Gastrocnemius medialis (tissue), 4 donors: ENCODE measurements at regions not wholly inside any gene's neighbourhood (a gene's known extent, or its start where the extent isn't known, plus 50 kb on each side); places are given as distances from the start of the nearest gene placed in this dataset.
"Not testable (repeated sequence)": the region's sequence is repeated elsewhere in the genome, so short reads cannot be mapped to it uniquely, and the experiment has no call there.

Source experiments
- ATAC-seq, 2 donors: fragments of 150-250 bp; one replicate each; pipeline ENCODE4 v1.9.1; 2016
- DNase-seq, 2 donors: peaks; one replicate each; pipeline ENCODE4 v3.0.0-alpha.2; 2019
- H3K27ac ChIP-seq, 4 donors: fragments of 200-600 bp; sonication (generic); 1 replicate in 1 of 4; 2 replicates in 3 of 4; pipeline ENCODE4 v1.5.1; 2016 to 2018; ENCODE audit warnings: mild to moderate bottlenecking in 2 of 4, moderate library complexity in 1 of 4
- H3K27me3 ChIP-seq, 3 donors: fragments of 200-600 bp; sonication (generic) in 2 of 3; 1 replicate in 1 of 3; 2 replicates in 2 of 3; pipeline versions ENCODE4 v1.5.1 to v1.6.0; 2016 to 2019; ENCODE audit warnings: mild to moderate bottlenecking in 1 of 3, moderate library complexity in 1 of 3
- H3K36me3 ChIP-seq, 2 donors: fragments of 200-600 bp; sonication (generic) in 1 of 2; one replicate each; pipeline ENCODE4 v1.5.1; 2017 to 2018
- H3K4me1 ChIP-seq, 2 donors: fragments of 200-600 bp; sonication (generic) in 1 of 2; one replicate each; pipeline ENCODE4 v1.5.1; 2016 to 2017; ENCODE audit warnings: mild to moderate bottlenecking in 2 of 2
- H3K4me3 ChIP-seq, 4 donors: fragments of 200-600 bp; sonication (generic) in 3 of 4; 1 replicate in 1 of 4; 2 replicates in 3 of 4; pipeline ENCODE4 v1.5.1; 2016 to 2019; ENCODE audit warnings: mild to moderate bottlenecking in 2 of 4
- H3K9me3 ChIP-seq, 3 donors: fragments of 200-600 bp; sonication (generic) in 2 of 3; 1 replicate in 1 of 3; 2 replicates in 2 of 3; pipeline ENCODE4 v1.5.1; 2016 to 2019
- POLR2A ChIP-seq, 2 donors: fragments of 450-650 bp; IDR thresholded peaks; one replicate each; pipeline ENCODE4 v1.6.1; 2017; ENCODE audit warnings: antibody characterized with exemption in 2 of 2, mild to moderate bottlenecking in 2 of 2, moderate library complexity in 2 of 2
- in situ Hi-C, 4 donors: fragments of 200-750 bp; cut with MboI; loops; one replicate each; pipeline versions ENCODE4 v1.15.0 to v1.8.0; 2017; ENCODE audit warnings: low sequenced_read_pairs in 4 of 4
- intact Hi-C: fragments of 100-400 bp; cut with DNase I; formaldehyde crosslinking; loops from one replicate; pipeline ENCODE4 v1.15.1; 2023; ENCODE audit warnings: low total_unique reads
- TF ChIP-seq, protein P1 (sequence below), 5 experiments: fragments of 450-650 bp in 3 of 5; fragments of 200-600 bp in 2 of 5; sonication (generic) in 2 of 5; IDR thresholded peaks in 4 of 5; conservative IDR thresholded peaks in 1 of 5; 1 replicate in 4 of 5; 2 replicates in 1 of 5; pipeline ENCODE4 v1.5.1; 2016 to 2019; ENCODE audit warnings: antibody characterized with exemption in 5 of 5, mild to moderate bottlenecking in 3 of 5, moderate library complexity in 3 of 5

DNA sequence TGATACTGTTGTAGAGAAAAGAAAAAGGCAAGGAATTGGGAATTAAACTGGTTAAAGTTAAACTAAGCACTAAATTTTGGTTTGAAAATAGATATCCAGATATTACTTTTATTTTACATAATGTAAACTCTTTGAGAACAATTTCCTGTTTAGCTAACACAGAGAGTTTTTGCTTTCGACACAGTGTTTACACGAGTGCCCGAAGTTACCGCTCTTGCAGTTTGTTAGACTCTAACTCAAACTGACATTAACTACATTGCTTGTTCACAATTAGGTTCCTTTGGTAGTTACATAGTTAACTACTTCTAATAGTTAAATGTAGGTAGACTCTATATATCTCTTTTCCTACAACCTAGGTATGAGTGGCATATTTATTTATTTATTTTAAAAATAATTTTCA lies 117.1 kb upstream of the CHD1 start:
- no peak for TF ChIP-seq POLR2A (IDR thresholded peaks at IDR 0.05)
- TF ChIP-seq, protein P1, sequence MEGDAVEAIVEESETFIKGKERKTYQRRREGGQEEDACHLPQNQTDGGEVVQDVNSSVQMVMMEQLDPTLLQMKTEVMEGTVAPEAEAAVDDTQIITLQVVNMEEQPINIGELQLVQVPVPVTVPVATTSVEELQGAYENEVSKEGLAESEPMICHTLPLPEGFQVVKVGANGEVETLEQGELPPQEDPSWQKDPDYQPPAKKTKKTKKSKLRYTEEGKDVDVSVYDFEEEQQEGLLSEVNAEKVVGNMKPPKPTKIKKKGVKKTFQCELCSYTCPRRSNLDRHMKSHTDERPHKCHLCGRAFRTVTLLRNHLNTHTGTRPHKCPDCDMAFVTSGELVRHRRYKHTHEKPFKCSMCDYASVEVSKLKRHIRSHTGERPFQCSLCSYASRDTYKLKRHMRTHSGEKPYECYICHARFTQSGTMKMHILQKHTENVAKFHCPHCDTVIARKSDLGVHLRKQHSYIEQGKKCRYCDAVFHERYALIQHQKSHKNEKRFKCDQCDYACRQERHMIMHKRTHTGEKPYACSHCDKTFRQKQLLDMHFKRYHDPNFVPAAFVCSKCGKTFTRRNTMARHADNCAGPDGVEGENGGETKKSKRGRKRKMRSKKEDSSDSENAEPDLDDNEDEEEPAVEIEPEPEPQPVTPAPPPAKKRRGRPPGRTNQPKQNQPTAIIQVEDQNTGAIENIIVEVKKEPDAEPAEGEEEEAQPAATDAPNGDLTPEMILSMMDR (IDR thresholded peaks at IDR 0.05 in 4 of 5, conservative IDR thresholded peaks at IDR 0.05 in 1 of 5) = no peak
- no peaks in the 10 kb centered on the region for H3K36me3 ChIP-seq
- H3K4me3 ChIP-seq = no peak overlapping the region
- in situ Hi-C loops = no loop called here
- ATAC-seq = no peak
- H3K9me3 ChIP-seq = no peaks in the 10 kb centered on the region
- H3K27me3 ChIP-seq = no peaks in the 10 kb centered on the region
- intact Hi-C loops = no loop called here
- H3K27ac ChIP-seq = no peak overlapping the region
- no peaks in the 10 kb centered on the region for H3K4me1 ChIP-seq
- DNase-seq = no peak

DNA sequence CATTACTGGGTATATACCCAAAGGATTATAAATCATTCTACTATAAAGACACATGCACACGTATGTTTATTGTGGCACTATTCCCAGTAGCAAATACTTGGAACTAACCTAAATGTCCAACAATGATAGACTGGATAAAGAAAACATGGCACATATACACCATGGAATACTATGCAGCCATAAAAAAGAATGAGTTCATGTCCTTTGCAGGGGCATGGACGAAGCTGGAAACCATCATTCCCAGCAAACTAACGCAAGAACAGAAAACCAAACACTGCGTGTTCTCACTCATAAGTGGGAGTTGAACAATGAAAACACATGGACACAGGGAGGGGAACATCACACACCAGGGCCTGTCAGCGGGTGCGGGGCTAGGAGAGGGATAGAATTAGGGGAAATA lies 114.5 kb upstream of the CHD1 start:
- in situ Hi-C loops = not testable (repeated sequence)

DNA sequence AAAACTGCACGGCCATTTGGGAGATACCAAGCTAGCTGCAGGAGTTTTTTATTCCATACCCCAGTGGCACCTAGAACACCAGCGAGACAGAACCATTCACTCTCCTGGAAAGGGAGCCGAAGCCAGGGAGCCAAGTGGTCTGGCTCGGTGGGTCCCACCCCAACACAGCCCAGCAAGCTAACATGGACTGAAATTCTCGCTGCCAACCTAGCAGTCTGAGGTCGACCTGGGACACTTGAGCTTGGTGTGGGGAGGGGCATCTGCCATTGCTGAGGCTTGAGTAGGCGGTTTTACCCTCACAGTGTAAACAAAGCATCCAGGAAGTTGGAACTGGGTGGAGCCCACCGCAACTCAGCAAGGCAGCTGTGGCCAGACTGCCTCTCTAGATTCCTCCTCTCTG lies 108.9 kb upstream of the CHD1 start:
- H3K4me3 ChIP-seq = no peak overlapping the region
- no peak overlapping the region for H3K27ac ChIP-seq
- H3K9me3 ChIP-seq = no peaks in the 10 kb centered on the region
- ATAC-seq (no peak), DNase-seq (no peak)
- intact Hi-C loops (no loop called here), in situ Hi-C loops (loop anchor here in 1 of 4 donors (10.0 kb wide), 1 partner anchor 263 kb away; the partner anchor contains the start of gene RGMB)
- TF ChIP-seq, protein P1 (IDR thresholded peaks at IDR 0.05 in 4 of 5, conservative IDR thresholded peaks at IDR 0.05 in 1 of 5) = no peak
- TF ChIP-seq POLR2A (IDR thresholded peaks at IDR 0.05) = no peak
- no peaks in the 10 kb centered on the region for H3K36me3 ChIP-seq
- no peaks in the 10 kb centered on the region for H3K27me3 ChIP-seq
- H3K4me1 ChIP-seq = peaks cover 0 to 2% of the 10 kb centered on the region in 2 donors

More for the DNA sequence above, 114.5 kb upstream of the CHD1 start:
- ATAC-seq, H3K9me3 ChIP-seq, intact Hi-C loops, H3K4me3 ChIP-seq, H3K4me1 ChIP-seq, H3K36me3 ChIP-seq, H3K27ac ChIP-seq, H3K27me3 ChIP-seq, DNase-seq: not testable (repeated sequence)

DNA sequence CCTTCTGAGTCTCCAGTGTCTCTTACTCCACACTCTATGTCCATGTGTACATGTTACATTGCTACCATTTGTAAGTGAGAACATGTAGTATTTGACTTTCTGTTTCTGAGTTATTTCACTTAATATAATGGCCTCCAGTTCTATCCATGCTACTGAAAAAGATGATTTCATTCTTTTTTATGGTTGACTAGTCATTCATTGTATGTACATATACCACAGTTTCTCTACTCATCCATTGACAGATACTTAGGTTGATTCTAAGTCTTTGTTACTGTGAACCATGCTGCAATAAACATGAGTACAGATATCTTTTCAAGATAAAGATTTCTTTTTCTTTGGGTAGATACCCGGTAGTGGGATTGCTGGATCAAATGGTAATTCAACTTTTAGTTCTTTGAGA lies 107.1 kb upstream of the CHD1 start:
- no peak for DNase-seq
- no peak overlapping the region for H3K27ac ChIP-seq
- TF ChIP-seq, protein P1 (IDR thresholded peaks at IDR 0.05 in 4 of 5, conservative IDR thresholded peaks at IDR 0.05 in 1 of 5) = no peak
- TF ChIP-seq POLR2A (IDR thresholded peaks at IDR 0.05) = no peak
- no peaks in the 10 kb centered on the region for H3K36me3 ChIP-seq
- intact Hi-C loops (no loop called here), in situ Hi-C loops (loop anchor here in 1 of 4 donors (10.0 kb wide), 1 partner anchor 261 kb away; the partner anchor contains the start of gene RGMB)
- ATAC-seq = no peak
- H3K27me3 ChIP-seq = no peaks in the 10 kb centered on the region
- H3K4me1 ChIP-seq = peaks cover 0 to 4% of the 10 kb centered on the region in 2 donors
- H3K4me3 ChIP-seq = no peak overlapping the region
- no peaks in the 10 kb centered on the region for H3K9me3 ChIP-seq

DNA sequence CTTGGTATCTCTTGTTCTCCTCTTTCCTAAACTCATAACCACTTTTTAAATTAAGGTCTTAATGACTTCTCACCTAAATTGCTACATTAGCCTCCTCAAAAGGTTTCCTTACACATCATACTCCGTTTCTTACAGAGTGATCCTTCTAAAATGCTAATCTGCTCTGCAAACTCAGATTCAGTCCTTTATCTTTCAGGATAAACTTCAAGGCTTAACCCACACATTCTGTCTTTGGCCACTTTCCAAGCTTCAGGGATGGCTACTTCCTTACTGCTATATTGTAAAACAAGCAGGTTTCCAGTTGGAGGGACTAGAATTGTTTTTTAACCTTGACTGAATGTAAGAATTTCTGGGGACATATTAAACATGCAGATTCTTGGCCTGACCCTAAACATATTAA lies 105.5 kb upstream of the CHD1 start:
- intact Hi-C loops (no loop called here), in situ Hi-C loops (loop anchor here in 2 of 4 donors (5.0 to 10.0 kb wide), 2 partner anchors 127 to 260 kb away; partner anchors contain the start of gene RGMB (in 1 of the 2))
- Histone ChIP-seq H3K27ac (no peak overlapping the region), H3K27me3 (no peaks in the 10 kb centered on the region), H3K4me3 (no peak overlapping the region), H3K4me1 (peaks cover 0 to 4% of the 10 kb centered on the region in 2 donors), H3K36me3 (no peaks in the 10 kb centered on the region), H3K9me3 (no peaks in the 10 kb centered on the region)
- ATAC-seq (no peak), DNase-seq (no peak)
- TF ChIP-seq POLR2A (IDR thresholded peaks at IDR 0.05) = no peak
- TF ChIP-seq, protein P1 (IDR thresholded peaks at IDR 0.05 in 4 of 5, conservative IDR thresholded peaks at IDR 0.05 in 1 of 5) = no peak
